GM20000 (cell line): ENCODE measurements at regions not wholly inside any gene's neighbourhood (a gene's known extent, or its start where the extent isn't known, plus 50 kb on each side); places are given as distances from the start of the nearest gene placed in this dataset.

ENCODE experiments used
- DNase-seq: peaks from one replicate; pipeline ENCODE4 v3.0.0; 2012; ENCODE audit warnings: low spot score
- TF ChIP-seq, protein P1 (sequence below): IDR thresholded peaks from 2 replicates; pipeline ENCODE4 v1.5.1; 2012; ENCODE audit warnings: mild to moderate bottlenecking, control low read depth; ENCODE audit errors: extremely low read depth, missing control alignments

DNA sequence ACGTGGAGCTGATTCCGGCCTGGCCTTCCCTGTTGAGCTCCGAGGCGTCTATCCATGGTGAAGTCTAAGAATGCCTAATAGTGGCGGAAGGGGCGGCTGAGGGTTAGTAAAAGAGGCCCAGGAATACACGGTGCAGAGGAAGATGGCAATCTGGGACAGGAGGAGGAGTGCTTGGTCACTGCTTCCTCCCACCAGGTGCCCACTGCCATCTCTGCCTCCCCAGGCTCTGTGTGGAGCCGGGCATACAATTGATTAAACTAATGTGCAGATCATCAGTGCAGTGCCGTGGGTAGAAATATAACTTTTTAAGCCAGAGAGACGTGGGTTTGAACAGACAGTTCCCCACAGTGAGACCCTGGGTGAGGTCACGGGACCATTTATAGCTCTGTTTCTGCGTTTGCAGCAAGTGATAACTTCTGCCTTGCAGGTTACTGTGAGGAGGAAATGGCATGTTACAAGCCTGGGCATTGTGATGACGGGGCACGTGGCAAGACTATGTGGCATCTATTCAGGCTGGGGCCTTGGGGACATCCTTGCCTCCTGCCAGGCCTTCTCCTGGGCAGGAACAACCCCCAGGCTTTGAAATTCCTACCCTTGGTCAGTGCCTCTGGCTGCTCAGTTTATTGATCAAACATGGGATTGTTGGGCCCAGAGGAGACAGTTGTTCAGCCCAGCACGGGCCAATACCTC lies 204.9 kb downstream of the ASB1 start:
- DNase-seq: no peak

DNA sequence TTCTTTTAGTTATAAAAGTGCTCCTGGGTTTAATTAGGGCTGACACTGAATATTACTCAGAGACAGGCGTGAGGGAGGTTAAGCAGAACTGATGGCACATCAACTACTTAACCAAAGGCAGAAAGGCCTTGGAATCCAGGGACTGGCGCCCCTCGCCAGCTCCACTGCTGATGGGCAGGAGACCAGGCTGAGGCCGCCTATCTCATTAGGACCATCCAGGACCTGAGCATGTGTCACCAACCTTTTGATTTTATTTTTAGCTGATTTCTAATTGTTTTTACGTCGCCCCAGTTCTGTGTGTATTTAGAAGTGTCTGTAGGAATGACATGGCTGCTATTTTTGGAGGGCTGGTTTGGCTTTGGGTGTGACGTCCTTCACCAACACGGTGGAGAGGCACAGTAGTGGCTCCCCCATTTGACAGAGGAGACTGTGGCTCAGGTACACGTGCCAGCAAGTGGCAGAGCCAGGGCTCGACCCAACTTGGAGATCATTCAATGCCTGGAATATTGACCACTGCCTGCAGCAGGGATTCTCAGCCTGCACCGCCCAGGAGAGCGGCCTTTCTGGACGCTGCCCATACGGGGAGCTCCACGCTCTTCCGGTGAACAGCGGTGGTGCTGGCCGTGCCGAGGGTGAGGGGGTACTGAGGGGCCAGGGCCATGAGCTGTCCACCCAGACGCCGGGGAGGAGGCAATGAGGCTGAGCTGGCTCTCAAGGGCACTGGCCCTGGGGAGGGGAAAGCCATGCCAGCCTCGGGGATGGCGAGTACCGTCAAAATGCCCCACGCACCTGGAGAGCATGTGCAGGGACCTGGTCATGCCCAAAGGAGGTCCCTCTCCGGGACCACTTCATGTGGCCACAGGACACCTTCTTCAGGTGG lies 205.7 kb downstream of the ASB1 start:
- TF ChIP-seq, protein P1, sequence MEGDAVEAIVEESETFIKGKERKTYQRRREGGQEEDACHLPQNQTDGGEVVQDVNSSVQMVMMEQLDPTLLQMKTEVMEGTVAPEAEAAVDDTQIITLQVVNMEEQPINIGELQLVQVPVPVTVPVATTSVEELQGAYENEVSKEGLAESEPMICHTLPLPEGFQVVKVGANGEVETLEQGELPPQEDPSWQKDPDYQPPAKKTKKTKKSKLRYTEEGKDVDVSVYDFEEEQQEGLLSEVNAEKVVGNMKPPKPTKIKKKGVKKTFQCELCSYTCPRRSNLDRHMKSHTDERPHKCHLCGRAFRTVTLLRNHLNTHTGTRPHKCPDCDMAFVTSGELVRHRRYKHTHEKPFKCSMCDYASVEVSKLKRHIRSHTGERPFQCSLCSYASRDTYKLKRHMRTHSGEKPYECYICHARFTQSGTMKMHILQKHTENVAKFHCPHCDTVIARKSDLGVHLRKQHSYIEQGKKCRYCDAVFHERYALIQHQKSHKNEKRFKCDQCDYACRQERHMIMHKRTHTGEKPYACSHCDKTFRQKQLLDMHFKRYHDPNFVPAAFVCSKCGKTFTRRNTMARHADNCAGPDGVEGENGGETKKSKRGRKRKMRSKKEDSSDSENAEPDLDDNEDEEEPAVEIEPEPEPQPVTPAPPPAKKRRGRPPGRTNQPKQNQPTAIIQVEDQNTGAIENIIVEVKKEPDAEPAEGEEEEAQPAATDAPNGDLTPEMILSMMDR: no peak
- no peak for DNase-seq

More for the DNA sequence above, 204.9 kb downstream of the ASB1 start:
- TF ChIP-seq, protein P1: no peak

DNA sequence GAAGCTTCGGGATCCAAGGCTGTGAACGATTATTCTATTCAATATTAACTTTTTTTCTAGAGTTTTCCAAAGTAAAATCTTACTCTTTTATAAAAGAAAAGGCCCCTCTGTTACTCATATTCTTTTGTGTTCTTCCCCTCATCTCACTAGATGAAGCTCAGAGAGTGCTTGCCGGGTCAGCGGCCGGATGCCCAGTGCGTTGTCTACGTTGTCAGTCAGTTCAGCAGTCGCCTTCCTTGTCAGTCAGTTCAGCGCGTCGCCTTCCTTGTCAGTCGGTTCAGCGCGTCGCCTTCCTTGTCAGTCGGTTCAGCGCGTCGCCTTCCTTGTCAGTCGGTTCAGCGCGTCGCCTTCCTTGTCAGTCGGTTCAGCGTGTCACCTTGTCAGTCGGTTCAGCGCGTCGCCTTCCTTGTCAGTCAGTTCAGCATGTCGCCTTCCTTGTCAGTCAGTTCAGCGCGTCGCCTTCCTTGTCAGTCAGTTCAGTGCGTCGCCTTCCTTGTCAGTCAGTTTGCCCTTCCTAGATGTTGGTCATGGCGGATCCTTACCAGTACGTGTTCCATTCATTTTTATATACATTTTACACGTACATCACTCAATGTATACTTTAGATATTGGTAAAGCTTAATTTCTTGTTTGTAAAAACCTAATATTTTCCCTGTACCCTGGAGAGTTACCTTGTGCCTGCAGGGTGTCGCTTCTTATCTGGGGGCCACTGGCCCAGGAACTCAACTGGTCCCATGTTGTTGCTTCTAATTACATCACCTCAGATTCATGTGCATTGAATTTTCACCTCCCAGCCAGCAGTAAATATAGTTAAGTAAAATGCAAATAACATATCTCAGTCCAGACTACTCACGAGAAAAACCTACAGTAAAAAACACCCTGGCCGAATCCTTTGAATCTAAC lies 206.9 kb downstream of the ASB1 start:
- TF ChIP-seq, protein P1: no peak
- no peak for DNase-seq

DNA sequence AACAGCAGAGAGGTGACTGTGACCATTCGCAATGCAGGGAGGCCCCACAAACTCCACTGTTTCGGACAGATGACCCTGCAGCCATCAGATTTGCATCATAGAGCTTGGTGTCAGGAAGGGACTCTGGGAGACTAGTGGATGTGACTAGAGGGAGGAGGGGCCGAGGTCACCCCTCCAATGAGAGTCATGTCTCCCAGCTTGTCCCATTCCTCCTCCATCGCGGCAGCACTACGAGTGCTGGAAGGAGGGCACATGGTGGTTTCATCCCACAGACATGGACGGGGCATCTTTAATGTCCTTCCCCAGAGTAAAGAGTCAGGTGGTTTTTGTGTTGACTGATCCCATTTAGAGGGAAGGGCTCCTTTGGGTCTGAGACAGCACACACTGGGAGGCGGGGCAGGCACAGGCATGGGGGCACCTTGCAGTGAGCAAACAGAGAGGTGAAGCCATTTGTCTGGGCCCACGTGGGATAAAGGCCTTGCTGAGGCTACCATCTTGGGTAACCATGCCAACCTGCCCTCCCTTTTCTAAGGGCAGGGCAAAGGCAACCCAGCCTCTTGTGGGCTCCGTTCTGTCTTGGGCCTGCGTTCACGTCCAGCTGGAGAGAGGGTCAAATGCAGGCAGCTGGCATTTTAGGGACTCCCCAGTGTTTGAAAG lies 208.1 kb downstream of the ASB1 start:
- TF ChIP-seq, protein P1: no peak
- DNase-seq: no peak

DNA sequence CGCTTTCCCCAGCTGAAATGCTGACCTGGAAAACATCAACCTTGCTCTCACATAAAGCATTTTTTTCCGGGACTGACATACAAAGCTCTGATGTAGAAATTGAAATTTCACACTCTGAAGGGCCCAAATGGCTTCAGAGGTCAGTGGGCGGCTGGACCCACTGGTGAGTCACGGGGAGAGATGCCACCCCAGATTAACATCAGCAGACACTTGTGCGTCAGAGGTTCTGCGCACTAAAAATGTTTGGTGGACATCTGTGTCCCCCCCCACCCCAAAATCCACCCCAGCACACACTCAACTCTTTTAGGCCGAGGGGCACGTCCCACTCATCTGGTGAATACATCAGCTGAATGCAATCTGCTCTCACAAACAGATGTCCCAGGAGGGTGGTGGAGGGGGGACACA lies 208.9 kb downstream of the ASB1 start:
- TF ChIP-seq, protein P1: no peak
- DNase-seq: no peak

DNA sequence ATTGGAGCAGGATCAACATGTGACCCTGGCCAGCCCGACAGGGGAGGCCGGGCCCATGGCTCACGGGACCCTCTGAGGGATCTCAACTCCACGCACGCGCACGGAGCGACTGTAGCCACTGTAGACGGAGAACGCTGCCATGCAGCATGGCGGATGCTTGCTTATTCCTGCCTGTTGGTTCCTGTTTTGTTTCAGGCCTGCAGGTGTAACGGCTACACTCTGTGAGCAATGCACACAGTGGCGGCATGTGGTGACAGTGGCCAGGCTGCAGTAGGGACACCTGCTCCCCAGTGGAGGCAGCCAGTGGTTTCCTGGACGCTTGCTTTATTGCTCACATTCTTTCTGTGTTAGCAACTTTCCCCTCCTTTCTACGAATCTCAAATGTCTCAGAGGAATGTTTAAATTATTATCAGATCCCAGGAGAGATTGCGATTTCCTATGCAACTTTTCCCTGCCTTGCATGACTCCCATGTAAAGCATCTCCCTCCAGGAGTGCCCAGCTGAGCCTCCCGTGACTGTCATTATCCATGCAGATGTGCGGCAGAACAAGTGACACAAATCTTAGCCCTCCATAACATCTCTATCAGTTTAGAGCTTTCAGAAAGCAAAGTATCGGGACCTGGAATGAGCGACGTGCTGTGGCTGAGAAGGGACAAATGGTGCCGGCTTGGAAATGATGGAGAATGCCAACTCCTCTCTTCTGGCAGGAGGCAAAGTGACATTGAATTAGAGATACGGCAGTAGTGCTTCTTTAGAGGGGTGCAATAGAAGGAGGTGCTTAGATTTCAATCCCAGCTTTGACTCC lies 209.7 kb downstream of the ASB1 start:
- no peak for DNase-seq
- TF ChIP-seq, protein P1: no peak
